ENCODE measurements at regions not wholly inside any gene's neighbourhood (a gene's known extent, or its start where the extent isn't known, plus 50 kb on each side); places are given as distances from the start of the nearest gene placed in this dataset.

DNA sequence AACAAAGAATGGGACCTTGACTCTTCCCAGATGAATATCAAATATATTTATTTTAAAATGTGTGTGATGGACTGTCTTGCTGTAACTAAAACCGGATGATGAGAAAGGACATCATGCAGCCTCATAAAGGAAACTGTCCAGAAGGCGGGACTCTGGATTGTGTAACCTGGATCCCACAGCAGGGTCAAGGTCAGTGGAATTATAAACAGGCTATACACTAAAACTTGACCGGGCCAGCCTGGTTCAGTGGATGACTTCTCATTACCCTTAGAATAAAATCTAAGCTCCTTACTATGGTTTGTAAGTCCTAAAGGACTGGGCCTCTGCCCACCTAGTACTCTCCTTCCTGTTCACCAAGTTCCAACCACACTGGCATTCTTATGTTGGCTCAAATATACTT, 280.3 kb downstream of the ELAVL2 start:
- H3K27ac ChIP-seq, result no peak overlapping the region
- intact Hi-C loops (cut with DNase I), result no loop called here
- H3K4me3 ChIP-seq, result no peak overlapping the region
- peaks cover 0 to 4% (median 0%) of the 10 kb centered on the region in 11 donors for H3K9me3 ChIP-seq
- 71 to 91% methylated on average over 3 of the region's 3 CpGs for WGBS, 2 donors
- no peaks in the 10 kb centered on the region for H3K36me3 ChIP-seq
- ATAC-seq (no peak), DNase-seq (no peak)
- H3K4me1 ChIP-seq, result no peaks in the 10 kb centered on the region
- H3K27me3 ChIP-seq, result no peaks in the 10 kb centered on the region
- TF ChIP-seq, protein P1, sequence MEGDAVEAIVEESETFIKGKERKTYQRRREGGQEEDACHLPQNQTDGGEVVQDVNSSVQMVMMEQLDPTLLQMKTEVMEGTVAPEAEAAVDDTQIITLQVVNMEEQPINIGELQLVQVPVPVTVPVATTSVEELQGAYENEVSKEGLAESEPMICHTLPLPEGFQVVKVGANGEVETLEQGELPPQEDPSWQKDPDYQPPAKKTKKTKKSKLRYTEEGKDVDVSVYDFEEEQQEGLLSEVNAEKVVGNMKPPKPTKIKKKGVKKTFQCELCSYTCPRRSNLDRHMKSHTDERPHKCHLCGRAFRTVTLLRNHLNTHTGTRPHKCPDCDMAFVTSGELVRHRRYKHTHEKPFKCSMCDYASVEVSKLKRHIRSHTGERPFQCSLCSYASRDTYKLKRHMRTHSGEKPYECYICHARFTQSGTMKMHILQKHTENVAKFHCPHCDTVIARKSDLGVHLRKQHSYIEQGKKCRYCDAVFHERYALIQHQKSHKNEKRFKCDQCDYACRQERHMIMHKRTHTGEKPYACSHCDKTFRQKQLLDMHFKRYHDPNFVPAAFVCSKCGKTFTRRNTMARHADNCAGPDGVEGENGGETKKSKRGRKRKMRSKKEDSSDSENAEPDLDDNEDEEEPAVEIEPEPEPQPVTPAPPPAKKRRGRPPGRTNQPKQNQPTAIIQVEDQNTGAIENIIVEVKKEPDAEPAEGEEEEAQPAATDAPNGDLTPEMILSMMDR (IDR thresholded peaks at IDR 0.05), result no peak

DNA sequence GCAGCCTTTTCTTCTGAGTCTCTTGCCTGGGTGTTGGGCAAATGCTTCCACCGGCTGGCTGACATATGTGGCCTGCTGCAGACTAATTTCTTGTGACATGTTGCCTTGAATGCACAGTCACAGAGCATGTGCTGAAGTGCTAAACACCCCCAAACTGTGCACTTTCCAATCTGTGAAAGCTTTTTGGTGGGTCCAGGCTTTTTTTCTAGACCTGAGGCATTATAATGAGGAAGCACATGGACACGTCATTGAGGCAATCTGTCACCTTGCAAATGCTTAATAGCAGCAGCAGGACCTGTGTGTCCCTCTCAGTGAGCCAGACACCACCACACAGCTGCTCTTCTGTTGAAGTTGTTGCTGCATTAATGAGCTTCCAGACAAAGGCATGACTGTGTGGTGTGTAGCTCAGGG, 274.7 kb downstream of the ELAVL2 start:
- no peak overlapping the region for H3K4me3 ChIP-seq
- no peaks in the 10 kb centered on the region for H3K27me3 ChIP-seq
- H3K9me3 ChIP-seq, result peaks cover 0 to 4% (median 0%) of the 10 kb centered on the region in 11 donors
- no peak for ATAC-seq
- TF ChIP-seq, protein P1 (IDR thresholded peaks at IDR 0.05), result no peak
- DNase-seq, result no peak
- WGBS, 2 donors, result 84 to 90% methylated on average over 2 of the region's 2 CpGs
- no peak overlapping the region for H3K27ac ChIP-seq
- H3K36me3 ChIP-seq, result no peaks in the 10 kb centered on the region
- intact Hi-C loops (cut with DNase I), result no loop called here
- no peaks in the 10 kb centered on the region for H3K4me1 ChIP-seq

DNA sequence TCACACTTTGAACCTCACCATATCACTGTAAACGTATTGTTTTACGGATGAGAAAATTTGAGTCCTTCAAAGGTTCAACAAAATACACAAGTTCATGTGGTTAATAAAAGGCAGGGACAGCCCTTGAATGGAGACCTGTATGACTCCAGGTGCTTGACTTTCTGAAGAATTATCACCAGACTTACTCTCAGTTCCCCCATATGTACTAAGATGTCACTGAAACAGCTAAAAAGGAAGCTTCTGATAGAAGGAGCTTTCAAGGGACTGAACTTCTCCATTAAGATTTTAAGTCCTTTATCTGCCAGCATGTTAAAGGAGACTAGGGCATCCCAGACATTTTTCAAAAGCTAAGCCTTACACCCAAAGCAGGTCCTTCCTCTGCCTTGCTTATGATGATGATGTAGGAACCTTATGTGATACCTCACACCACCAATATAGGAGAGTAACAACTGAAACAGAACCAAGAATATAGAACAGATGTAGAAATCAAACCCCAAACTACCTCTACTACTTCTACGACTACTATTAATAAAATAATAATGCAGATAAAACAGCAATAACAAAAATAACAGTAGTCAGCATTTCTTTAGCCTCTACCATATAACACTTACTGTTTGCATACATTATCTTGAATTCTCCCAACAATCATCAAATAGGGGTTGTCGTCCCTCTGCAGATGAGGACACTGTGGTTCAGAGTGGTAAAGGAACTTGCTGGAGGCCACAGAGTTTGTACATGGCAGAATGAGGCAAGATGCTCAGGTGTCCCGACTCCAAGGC, 273.9 kb downstream of the ELAVL2 start:
- Histone ChIP-seq H3K4me1 (no peaks in the 10 kb centered on the region), H3K27ac (no peak overlapping the region), H3K9me3 (no peaks in the 10 kb centered on the region), H3K27me3 (no peaks in the 10 kb centered on the region), H3K36me3 (no peaks in the 10 kb centered on the region), H3K4me3 (no peak overlapping the region)
- 92 to 94% methylated on average over 5 of the region's 5 CpGs for WGBS, 2 donors
- ATAC-seq (no peak), DNase-seq (no peak)
- TF ChIP-seq, protein P1 (IDR thresholded peaks at IDR 0.05), result no peak
- intact Hi-C loops (cut with DNase I), result no loop called here

DNA sequence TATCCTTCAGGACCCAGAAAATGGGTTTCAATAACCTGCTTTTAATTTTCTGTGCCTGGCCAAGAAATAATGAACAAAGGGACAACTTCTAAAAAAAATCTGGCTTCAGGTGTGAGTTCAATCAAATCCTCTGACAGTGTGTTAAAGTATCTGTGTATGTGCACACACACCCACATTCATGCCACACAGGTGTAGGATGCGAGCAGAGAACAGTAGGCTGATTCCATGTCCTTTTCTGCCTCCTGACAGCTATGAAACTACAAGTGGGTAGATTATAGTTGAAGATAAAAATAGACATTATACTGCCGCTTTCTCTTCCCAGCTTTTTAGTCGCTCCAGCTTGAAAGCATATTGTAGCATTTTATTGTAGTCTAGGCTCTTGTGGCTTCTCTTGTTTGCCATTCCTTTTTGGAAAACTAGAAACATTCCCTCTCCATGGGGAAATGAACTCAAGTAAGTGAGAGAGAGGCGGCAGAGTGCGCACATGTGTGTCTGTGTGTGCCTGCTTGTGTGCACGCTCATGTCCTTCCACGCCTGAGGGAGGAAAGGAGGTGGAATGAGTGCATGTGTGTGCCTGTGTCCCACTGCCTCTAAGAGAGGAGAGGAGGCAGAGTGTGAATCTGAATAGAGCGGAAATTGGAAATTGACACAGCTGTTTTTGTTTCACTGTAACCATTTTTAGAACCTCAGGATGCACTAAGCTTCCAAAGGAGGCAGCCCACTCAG, 273.0 kb downstream of the ELAVL2 start:
- 79 to 84% methylated on average over 8 of the region's 8 CpGs for WGBS, 2 donors
- no peak overlapping the region for H3K4me3 ChIP-seq
- ATAC-seq (no peak), DNase-seq (no peak)
- no peaks in the 10 kb centered on the region for H3K4me1 ChIP-seq
- H3K27me3 ChIP-seq, result no peaks in the 10 kb centered on the region
- intact Hi-C loops (cut with DNase I), result no loop called here
- H3K9me3 ChIP-seq, result no peaks in the 10 kb centered on the region
- no peaks in the 10 kb centered on the region for H3K36me3 ChIP-seq
- no peak overlapping the region for H3K27ac ChIP-seq
- TF ChIP-seq, protein P1 (IDR thresholded peaks at IDR 0.05), result no peak

Data from heart right ventricle (tissue), 16 donors.